ENCODE measurements at regions not wholly inside any gene's neighbourhood (a gene's known extent, or its start where the extent isn't known, plus 50 kb on each side); places are given as distances from the start of the nearest gene placed in this dataset.

GRCh38 chr13:103263448-103263847 is 197.2 kb upstream of the SLC10A2 start:
- H3K27me3 Mint-ChIP-seq (ENCODE audit: unreplicated experiment) = no peaks in the 10 kb centered on the region
- no peak for TF ChIP-seq CTCF (IDR thresholded peaks at IDR 0.05; ENCODE audit: partially characterized antibody, unreplicated experiment)
- H3K9me3 Mint-ChIP-seq (ENCODE audit: unreplicated experiment) = peaks cover 7% of the 10 kb centered on the region
- H3K4me3 Mint-ChIP-seq (ENCODE audit: unreplicated experiment) = no peak overlapping the region
- DNase-seq = no peak
- H3K4me1 Mint-ChIP-seq (ENCODE audit: low read depth, unreplicated experiment) = no peaks in the 10 kb centered on the region
- H3K36me3 Mint-ChIP-seq (ENCODE audit: unreplicated experiment) = peaks cover 8% of the 10 kb centered on the region
- no peak overlapping the region for H3K27ac Mint-ChIP-seq (ENCODE audit: unreplicated experiment)

- no peaks in the 10 kb centered on the region for H3K27me3 Mint-ChIP-seq (ENCODE audit: unreplicated experiment)
- no peaks in the 10 kb centered on the region for H3K36me3 Mint-ChIP-seq (ENCODE audit: unreplicated experiment)
- H3K4me1 Mint-ChIP-seq (ENCODE audit: low read depth, unreplicated experiment) = no peaks in the 10 kb centered on the region
- H3K4me3 Mint-ChIP-seq (ENCODE audit: unreplicated experiment) = no peak overlapping the region
- DNase-seq = no peak
- no peak overlapping the region for H3K27ac Mint-ChIP-seq (ENCODE audit: unreplicated experiment)
- peaks cover 1% of the 10 kb centered on the region for H3K9me3 Mint-ChIP-seq (ENCODE audit: unreplicated experiment)
- no peak for TF ChIP-seq CTCF (IDR thresholded peaks at IDR 0.05; ENCODE audit: partially characterized antibody, unreplicated experiment)
Measured at GRCh38 chr13:103255587-103256301, 189.5 kb upstream of the SLC10A2 start.

GRCh38 chr13:103250071-103250470 is 183.9 kb upstream of the SLC10A2 start:
- Mint-ChIP-seq H3K4me3 (ENCODE audit: unreplicated experiment) (no peak overlapping the region), H3K27ac (ENCODE audit: unreplicated experiment) (no peak overlapping the region), H3K36me3 (ENCODE audit: unreplicated experiment) (no peaks in the 10 kb centered on the region), H3K27me3 (ENCODE audit: unreplicated experiment) (peaks cover 2% of the 10 kb centered on the region), H3K4me1 (ENCODE audit: low read depth, unreplicated experiment) (no peaks in the 10 kb centered on the region), H3K9me3 (ENCODE audit: unreplicated experiment) (peaks cover 1% of the 10 kb centered on the region)
- TF ChIP-seq CTCF (IDR thresholded peaks at IDR 0.05; ENCODE audit: partially characterized antibody, unreplicated experiment) = no peak
- no peak for DNase-seq

GRCh38 chr13:103246581-103247200 is 180.5 kb upstream of the SLC10A2 start:
- Mint-ChIP-seq H3K36me3 (ENCODE audit: unreplicated experiment) (no peaks in the 10 kb centered on the region), H3K27ac (ENCODE audit: unreplicated experiment) (no peak overlapping the region), H3K27me3 (ENCODE audit: unreplicated experiment) (peaks cover 2% of the 10 kb centered on the region), H3K9me3 (ENCODE audit: unreplicated experiment) (peaks cover 1% of the 10 kb centered on the region), H3K4me1 (ENCODE audit: low read depth, unreplicated experiment) (no peaks in the 10 kb centered on the region), H3K4me3 (ENCODE audit: unreplicated experiment) (no peak overlapping the region)
- TF ChIP-seq CTCF (IDR thresholded peaks at IDR 0.05; ENCODE audit: partially characterized antibody, unreplicated experiment) = no peak
- DNase-seq = no peak

- no peak for DNase-seq
- H3K9me3 Mint-ChIP-seq (ENCODE audit: unreplicated experiment) = peaks cover 1% of the 10 kb centered on the region
- no peaks in the 10 kb centered on the region for H3K4me1 Mint-ChIP-seq (ENCODE audit: low read depth, unreplicated experiment)
- TF ChIP-seq CTCF (IDR thresholded peaks at IDR 0.05; ENCODE audit: partially characterized antibody, unreplicated experiment) = no peak
- no peak overlapping the region for H3K4me3 Mint-ChIP-seq (ENCODE audit: unreplicated experiment)
- no peak overlapping the region for H3K27ac Mint-ChIP-seq (ENCODE audit: unreplicated experiment)
- H3K36me3 Mint-ChIP-seq (ENCODE audit: unreplicated experiment) = no peaks in the 10 kb centered on the region
- H3K27me3 Mint-ChIP-seq (ENCODE audit: unreplicated experiment) = no peaks in the 10 kb centered on the region
Measured at GRCh38 chr13:103243495-103243894, 177.3 kb upstream of the SLC10A2 start.
